Peyer's patch (tissue), 4 donors: ENCODE measurements at regions not wholly inside any gene's neighbourhood (a gene's known extent, or its start where the extent isn't known, plus 50 kb on each side); places are given as distances from the start of the nearest gene placed in this dataset.

Experiments
- DNase-seq, 3 donors: peaks; one replicate each; pipeline ENCODE4 v3.0.0-alpha.2; 2017 to 2019
- H3K27ac ChIP-seq, 4 donors: fragments of 200-600 bp; sonication (generic); one replicate each; pipeline ENCODE4 v1.5.1; 2016 to 2019
- H3K27me3 ChIP-seq, 2 donors: fragments of 200-600 bp; sonication (generic); one replicate each; pipeline ENCODE4 v1.5.1; 2019
- H3K36me3 ChIP-seq, 3 donors: fragments of 200-600 bp; sonication (generic); one replicate each; pipeline ENCODE4 v1.5.1; 2016 to 2019
- H3K4me1 ChIP-seq, 4 donors: fragments of 200-600 bp; sonication (generic); one replicate each; pipeline ENCODE4 v1.5.1; 2016 to 2019
- H3K4me3 ChIP-seq, 4 donors: fragments of 200-600 bp; sonication (generic); 1 replicate in 3 of 4; 2 replicates in 1 of 4; pipeline ENCODE4 v1.5.1; 2016 to 2019; ENCODE audit warnings: mild to moderate bottlenecking in 1 of 4
- H3K9me3 ChIP-seq, 4 donors: fragments of 200-600 bp; sonication (generic); one replicate each; pipeline ENCODE4 v1.5.1; 2016 to 2019; ENCODE audit warnings: mild to moderate bottlenecking in 1 of 4
- POLR2A ChIP-seq, 2 donors: fragments of 450-650 bp; IDR thresholded peaks; one replicate each; pipeline ENCODE4 v1.5.1; 2017; ENCODE audit warnings: antibody characterized with exemption in 2 of 2, mild to moderate bottlenecking in 2 of 2, moderate library complexity in 2 of 2
- TF ChIP-seq, protein P1 (sequence below), 6 experiments: fragments of 450-650 bp in 4 of 6; fragments of 200-600 bp in 2 of 6; sonication (generic) in 1 of 6; IDR thresholded peaks; one replicate each; pipeline ENCODE4 v1.5.1; 2017 to 2019; ENCODE audit warnings: antibody characterized with exemption in 6 of 6, mild to moderate bottlenecking in 3 of 6, moderate library complexity in 1 of 6

DNA sequence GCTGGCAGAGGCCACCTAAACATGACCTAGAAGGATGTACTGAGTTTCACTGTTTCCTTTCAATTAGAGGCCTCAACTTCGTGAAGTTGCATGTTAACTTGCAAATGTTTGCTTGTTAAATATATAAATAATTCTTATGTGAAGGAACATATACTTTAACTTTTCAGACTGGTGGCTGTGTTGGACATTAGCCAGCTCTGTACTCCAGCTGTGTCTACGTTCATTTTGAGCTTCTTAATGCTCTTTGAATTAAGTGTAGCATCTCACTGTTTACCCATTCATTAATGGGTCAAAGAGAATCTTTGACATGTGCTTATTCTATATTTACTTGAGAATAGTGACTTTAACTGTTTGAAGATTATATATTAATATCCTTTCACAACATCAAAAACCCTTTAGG lies 823.2 kb upstream of the ID2 start:
- Histone ChIP-seq H3K4me3 (no peak overlapping the region), H3K27ac (no peak overlapping the region), H3K27me3 (no peaks in the 10 kb centered on the region), H3K9me3 (no peaks in the 10 kb centered on the region), H3K36me3 (no peaks in the 10 kb centered on the region), H3K4me1 (no peaks in the 10 kb centered on the region)
- no peak for TF ChIP-seq POLR2A (IDR thresholded peaks at IDR 0.05)
- TF ChIP-seq, protein P1, sequence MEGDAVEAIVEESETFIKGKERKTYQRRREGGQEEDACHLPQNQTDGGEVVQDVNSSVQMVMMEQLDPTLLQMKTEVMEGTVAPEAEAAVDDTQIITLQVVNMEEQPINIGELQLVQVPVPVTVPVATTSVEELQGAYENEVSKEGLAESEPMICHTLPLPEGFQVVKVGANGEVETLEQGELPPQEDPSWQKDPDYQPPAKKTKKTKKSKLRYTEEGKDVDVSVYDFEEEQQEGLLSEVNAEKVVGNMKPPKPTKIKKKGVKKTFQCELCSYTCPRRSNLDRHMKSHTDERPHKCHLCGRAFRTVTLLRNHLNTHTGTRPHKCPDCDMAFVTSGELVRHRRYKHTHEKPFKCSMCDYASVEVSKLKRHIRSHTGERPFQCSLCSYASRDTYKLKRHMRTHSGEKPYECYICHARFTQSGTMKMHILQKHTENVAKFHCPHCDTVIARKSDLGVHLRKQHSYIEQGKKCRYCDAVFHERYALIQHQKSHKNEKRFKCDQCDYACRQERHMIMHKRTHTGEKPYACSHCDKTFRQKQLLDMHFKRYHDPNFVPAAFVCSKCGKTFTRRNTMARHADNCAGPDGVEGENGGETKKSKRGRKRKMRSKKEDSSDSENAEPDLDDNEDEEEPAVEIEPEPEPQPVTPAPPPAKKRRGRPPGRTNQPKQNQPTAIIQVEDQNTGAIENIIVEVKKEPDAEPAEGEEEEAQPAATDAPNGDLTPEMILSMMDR (IDR thresholded peaks at IDR 0.05): no peak
- no peak for DNase-seq

DNA sequence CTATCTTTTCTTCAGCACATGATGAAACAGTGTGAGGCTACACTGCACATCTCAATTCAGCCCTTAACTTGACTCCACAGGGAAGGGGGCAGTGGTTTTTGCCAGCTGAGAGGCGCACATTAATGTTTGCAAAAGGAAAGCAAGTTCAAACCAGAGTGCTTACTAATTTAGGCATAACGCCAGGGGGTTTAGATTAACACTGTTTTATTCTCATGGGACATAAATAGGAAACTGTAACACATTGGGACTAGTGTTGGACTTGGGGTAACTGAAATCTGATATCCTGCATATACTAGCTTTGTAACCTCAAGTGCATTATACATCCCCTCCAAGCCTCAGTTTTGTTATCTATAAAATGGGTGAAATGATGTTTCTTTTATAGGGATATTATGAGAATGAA lies 821.2 kb upstream of the ID2 start:
- H3K9me3 ChIP-seq: no peaks in the 10 kb centered on the region
- no peak overlapping the region for H3K27ac ChIP-seq
- no peaks in the 10 kb centered on the region for H3K36me3 ChIP-seq
- no peak for DNase-seq
- no peak overlapping the region for H3K4me3 ChIP-seq
- H3K4me1 ChIP-seq: no peaks in the 10 kb centered on the region
- H3K27me3 ChIP-seq: no peaks in the 10 kb centered on the region
- TF ChIP-seq, protein P1 (IDR thresholded peaks at IDR 0.05): no peak
- no peak for TF ChIP-seq POLR2A (IDR thresholded peaks at IDR 0.05)

DNA sequence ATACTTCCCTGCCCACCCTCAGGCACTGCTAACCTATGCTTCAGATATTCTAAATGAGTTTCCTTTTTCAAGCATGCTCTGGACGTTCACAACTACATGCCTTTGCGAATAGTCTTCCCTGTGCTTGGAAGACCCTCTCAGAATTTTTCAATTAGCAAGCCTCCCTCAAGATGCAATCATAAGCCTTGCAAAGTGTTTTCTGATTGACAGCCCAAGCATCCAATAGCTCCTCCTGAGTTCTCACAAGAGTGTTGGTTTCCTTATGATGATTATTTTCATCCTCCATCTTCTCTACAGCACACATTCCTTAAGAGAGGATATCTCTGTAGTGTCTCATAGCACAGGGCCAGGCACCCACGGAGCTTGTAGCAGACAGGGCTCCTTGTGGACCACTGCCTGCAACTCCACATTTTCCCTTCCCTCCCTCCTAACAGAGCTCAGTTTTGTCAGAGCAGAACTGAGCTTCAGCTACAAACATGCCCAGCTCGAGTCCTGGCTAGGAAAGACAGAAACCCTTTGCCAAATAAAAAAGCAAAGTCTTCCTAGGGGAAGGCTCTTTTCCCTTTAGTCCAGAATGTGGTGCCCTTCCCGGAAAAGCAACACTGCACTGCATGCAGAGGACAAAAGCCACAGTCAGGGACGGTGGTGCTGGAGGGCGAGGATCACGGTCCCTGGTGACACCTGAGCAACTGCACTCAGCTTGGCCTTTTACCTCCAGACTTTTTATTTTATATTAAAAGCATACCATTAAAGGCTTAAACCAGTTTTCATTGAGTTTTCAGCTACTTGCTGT lies 819.8 kb upstream of the ID2 start:
- TF ChIP-seq POLR2A (IDR thresholded peaks at IDR 0.05): no peak
- TF ChIP-seq, protein P1 (IDR thresholded peaks at IDR 0.05): no peak
- no peaks in the 10 kb centered on the region for H3K4me1 ChIP-seq
- DNase-seq: no peak
- no peak overlapping the region for H3K27ac ChIP-seq
- no peaks in the 10 kb centered on the region for H3K9me3 ChIP-seq
- no peaks in the 10 kb centered on the region for H3K36me3 ChIP-seq
- H3K27me3 ChIP-seq: no peaks in the 10 kb centered on the region
- no peak overlapping the region for H3K4me3 ChIP-seq

DNA sequence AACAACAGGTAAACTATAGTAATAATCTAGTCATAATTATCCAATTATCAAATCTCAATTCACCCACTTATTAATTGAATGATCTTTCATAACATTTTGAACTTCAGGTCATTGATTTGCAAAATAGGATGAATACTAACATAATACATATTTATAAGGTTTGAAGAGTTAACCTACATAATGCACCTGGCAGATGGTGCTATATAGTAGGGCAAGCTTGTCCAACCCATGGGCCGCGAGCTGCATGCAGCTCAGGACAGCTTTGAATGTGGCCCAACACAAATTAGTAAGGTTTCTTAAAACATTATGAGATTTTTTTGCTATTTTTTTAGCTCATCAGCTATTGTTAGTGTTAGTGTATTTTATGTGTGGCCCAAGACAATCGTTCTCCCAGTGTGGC lies 815.8 kb upstream of the ID2 start:
- DNase-seq: no peak
- Histone ChIP-seq H3K4me1 (no peaks in the 10 kb centered on the region), H3K27ac (no peak overlapping the region), H3K36me3 (no peaks in the 10 kb centered on the region), H3K9me3 (no peaks in the 10 kb centered on the region), H3K4me3 (no peak overlapping the region), H3K27me3 (no peaks in the 10 kb centered on the region)
- TF ChIP-seq POLR2A (IDR thresholded peaks at IDR 0.05): no peak
- TF ChIP-seq, protein P1 (IDR thresholded peaks at IDR 0.05): no peak

DNA sequence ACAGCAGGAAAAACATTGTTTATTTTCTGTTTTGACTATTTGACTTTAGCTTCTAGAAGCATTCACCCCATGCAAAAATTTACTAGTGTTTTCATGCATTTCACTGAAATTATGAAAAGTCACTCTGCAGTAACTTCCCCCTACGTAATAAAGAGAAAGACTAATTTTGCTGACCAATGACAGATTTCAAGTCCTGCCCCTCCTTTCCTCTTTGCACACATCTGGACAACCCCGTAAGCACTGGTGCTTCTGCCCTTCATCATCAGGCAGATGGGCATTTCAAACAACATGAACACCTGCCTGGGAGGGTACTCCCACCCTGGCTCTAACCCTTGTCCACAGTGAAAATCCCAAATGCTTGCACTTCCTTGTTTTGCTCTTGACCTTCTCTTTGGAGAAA lies 815.0 kb upstream of the ID2 start:
- no peaks in the 10 kb centered on the region for H3K36me3 ChIP-seq
- no peaks in the 10 kb centered on the region for H3K4me1 ChIP-seq
- TF ChIP-seq POLR2A (IDR thresholded peaks at IDR 0.05): no peak
- no peaks in the 10 kb centered on the region for H3K27me3 ChIP-seq
- no peak overlapping the region for H3K27ac ChIP-seq
- no peaks in the 10 kb centered on the region for H3K9me3 ChIP-seq
- DNase-seq: no peak
- H3K4me3 ChIP-seq: no peak overlapping the region

DNA sequence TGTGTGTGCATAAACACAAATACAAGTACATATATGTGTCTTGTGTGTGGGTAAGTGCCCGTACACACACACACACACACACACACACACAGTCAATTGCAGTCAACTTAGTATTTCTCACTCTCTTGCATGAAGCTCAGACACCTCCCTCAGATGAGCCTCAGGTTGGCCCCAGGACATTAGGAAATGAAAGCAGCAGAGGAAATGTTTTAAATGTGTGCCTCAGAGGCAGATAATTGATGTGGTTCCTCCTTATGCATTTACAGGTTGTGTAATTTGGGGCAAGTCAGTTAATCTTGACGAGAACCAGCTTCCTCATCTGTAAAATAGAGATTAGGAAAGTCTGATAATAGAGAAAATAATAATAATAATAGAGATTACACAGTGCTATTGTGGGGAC lies 814.0 kb upstream of the ID2 start:
- Histone ChIP-seq H3K27me3 (no peaks in the 10 kb centered on the region), H3K27ac (no peak overlapping the region), H3K36me3 (no peaks in the 10 kb centered on the region), H3K9me3 (no peaks in the 10 kb centered on the region), H3K4me3 (no peak overlapping the region), H3K4me1 (no peaks in the 10 kb centered on the region)
- TF ChIP-seq POLR2A (IDR thresholded peaks at IDR 0.05): no peak
- TF ChIP-seq, protein P1 (IDR thresholded peaks at IDR 0.05): no peak
- DNase-seq: no peak
